GM18868 (cell line): ENCODE measurements at regions not wholly inside any gene's neighbourhood (a gene's known extent, or its start where the extent isn't known, plus 50 kb on each side); places are given as distances from the start of the nearest gene placed in this dataset.
A peak's percentile ranks its signal among the peaks of the same experiment; 100 is the strongest.

Source experiments
- ATAC-seq: cut with Tn5 transposase; IDR thresholded peaks from one replicate; pipeline ENCODE4 v1.9.1; 2021; ENCODE audit warnings: mild to moderate bottlenecking, moderate library complexity; ENCODE audit not compliant: unreplicated experiment

GRCh38 chr4:119832776-119833175, 204.2 kb upstream of the PDE5A start:
- ATAC-seq: no peak

- no peak for ATAC-seq
These were observed 200.7 kb upstream of the PDE5A start for GRCh38 chr4:119829326-119829725.

- ATAC-seq: no peak
These were observed 197.1 kb upstream of the PDE5A start for GRCh38 chr4:119825696-119826095.

GRCh38 chr4:119823891-119824290, 195.3 kb upstream of the PDE5A start:
- ATAC-seq: no peak

GRCh38 chr4:119823045-119823444, 194.4 kb upstream of the PDE5A start:
- no peak for ATAC-seq

GRCh38 chr4:119816473-119816872, 187.9 kb upstream of the PDE5A start:
- no peak for ATAC-seq

- ATAC-seq: no peak
These were observed 181.4 kb upstream of the PDE5A start for GRCh38 chr4:119810001-119810400.

- no peak for ATAC-seq
These were observed 175.8 kb upstream of the PDE5A start for GRCh38 chr4:119804404-119804803.

GRCh38 chr4:119797238-119797894, 168.8 kb upstream of the PDE5A start:
- ATAC-seq: peak; percentile 79

- no peak for ATAC-seq
These were observed 167.5 kb upstream of the PDE5A start for GRCh38 chr4:119795986-119796578.

GRCh38 chr4:119794681-119795080, 166.1 kb upstream of the PDE5A start:
- ATAC-seq: no peak

- no peak for ATAC-seq
These were observed 165.5 kb upstream of the PDE5A start for GRCh38 chr4:119794113-119794512.

GRCh38 chr4:119788349-119789266, 160.0 kb upstream of the PDE5A start:
- no peak for ATAC-seq

GRCh38 chr4:119785963-119786362, 157.4 kb upstream of the PDE5A start:
- ATAC-seq: no peak

- no peak for ATAC-seq
These were observed 154.8 kb upstream of the PDE5A start for GRCh38 chr4:119783189-119783983.

GRCh38 chr4:119781044-119781443, 152.4 kb upstream of the PDE5A start:
- ATAC-seq: no peak

- no peak for ATAC-seq
These were observed 146.2 kb upstream of the PDE5A start for GRCh38 chr4:119774840-119775239.

GRCh38 chr4:119765951-119766350, 137.3 kb upstream of the PDE5A start:
- no peak for ATAC-seq

- ATAC-seq: no peak
These were observed 136.9 kb upstream of the PDE5A start for GRCh38 chr4:119765469-119765868.

GRCh38 chr4:119763386-119763785, 134.8 kb upstream of the PDE5A start:
- no peak for ATAC-seq

GRCh38 chr4:119755599-119755998, 127.0 kb upstream of the PDE5A start:
- no peak for ATAC-seq
